Endodermal cell (in vitro differentiated cells): ENCODE measurements at regions not wholly inside any gene's neighbourhood (a gene's known extent, or its start where the extent isn't known, plus 50 kb on each side); places are given as distances from the start of the nearest gene placed in this dataset.
"Not testable (repeated sequence)": the region's sequence is repeated elsewhere in the genome, so short reads cannot be mapped to it uniquely, and the experiment has no call there.

Experiments
- DNase-seq: peaks from one replicate; pipeline ENCODE4 v3.0.0-alpha.2; 2017
- H3K27ac ChIP-seq: 2 replicates; pipeline ENCODE4 v1.5.1; 2013; ENCODE audit warnings: mild to moderate bottlenecking, low read depth, low read length, moderate library complexity
- H3K27me3 ChIP-seq: 2 replicates; pipeline ENCODE4 v1.6.1; 2013; ENCODE audit warnings: mild to moderate bottlenecking, low read length, moderate library complexity; ENCODE audit not compliant: insufficient read depth, control insufficient read depth, poor library complexity, severe bottlenecking
- H3K36me3 ChIP-seq: 2 replicates; pipeline ENCODE4 v1.7.0; 2013; ENCODE audit warnings: mild to moderate bottlenecking, low read length, moderate library complexity; ENCODE audit not compliant: control insufficient read depth, insufficient read depth
- H3K4me1 ChIP-seq: one replicate; pipeline ENCODE4 v1.7.0; 2013; ENCODE audit warnings: low read length; ENCODE audit not compliant: control insufficient read depth, insufficient read depth
- H3K4me3 ChIP-seq: 2 replicates; pipeline ENCODE4 v1.5.1; 2013; ENCODE audit warnings: mild to moderate bottlenecking, low read length, moderate library complexity
- H3K9ac ChIP-seq: 2 replicates; pipeline ENCODE4 v1.6.1; 2013; ENCODE audit warnings: mild to moderate bottlenecking, low read length, moderate library complexity; ENCODE audit not compliant: poor library complexity, severe bottlenecking; ENCODE audit errors: extremely low read depth
- H3K9me3 ChIP-seq: 2 replicates; pipeline ENCODE4 v1.6.1; 2013; ENCODE audit warnings: mild to moderate bottlenecking, low read length, moderate library complexity; ENCODE audit not compliant: control insufficient read depth
- H3K27ac Mint-ChIP-seq: 2 replicates; pipeline ENCODE4 v1.8.0; 2020; ENCODE audit warnings: mixed read lengths
- H3K27me3 Mint-ChIP-seq: 2 replicates; pipeline ENCODE4 v1.8.0; 2021; ENCODE audit warnings: mild to moderate bottlenecking, mixed read lengths; ENCODE audit not compliant: insufficient read depth
- H3K36me3 Mint-ChIP-seq: 2 replicates; pipeline ENCODE4 v1.8.0; 2020; ENCODE audit warnings: low read depth, mixed read lengths
- H3K4me1 Mint-ChIP-seq: 2 replicates; pipeline ENCODE4 v1.8.0; 2020; ENCODE audit warnings: mixed read lengths
- H3K4me3 Mint-ChIP-seq: 2 replicates; pipeline ENCODE4 v1.8.0; 2020; ENCODE audit warnings: mild to moderate bottlenecking, moderate library complexity, mixed read lengths
- H3K9me3 Mint-ChIP-seq: 2 replicates; pipeline ENCODE4 v1.8.0; 2020; ENCODE audit warnings: mild to moderate bottlenecking, mixed read lengths
- WGBS, 2 experiments: methylation state at CpG; one replicate each; pipeline versions ENCODE4 v1.1.5 to v1.1.7; 2013; ENCODE audit warnings: missing lambda C conversion rate in 2 of 2, mixed read lengths in 1 of 2; ENCODE audit not compliant: insufficient coverage in 1 of 2, insufficient read length in 1 of 2; 5-methylcytosine and 5-hydroxymethylcytosine counted together
- TF ChIP-seq, protein P1 (sequence below): fragments of 200-600 bp; sonication (generic); conservative IDR thresholded peaks from 2 replicates; pipeline ENCODE4 v1.5.0; 2021; ENCODE audit warnings: antibody characterized with exemption, mild to moderate bottlenecking

DNA sequence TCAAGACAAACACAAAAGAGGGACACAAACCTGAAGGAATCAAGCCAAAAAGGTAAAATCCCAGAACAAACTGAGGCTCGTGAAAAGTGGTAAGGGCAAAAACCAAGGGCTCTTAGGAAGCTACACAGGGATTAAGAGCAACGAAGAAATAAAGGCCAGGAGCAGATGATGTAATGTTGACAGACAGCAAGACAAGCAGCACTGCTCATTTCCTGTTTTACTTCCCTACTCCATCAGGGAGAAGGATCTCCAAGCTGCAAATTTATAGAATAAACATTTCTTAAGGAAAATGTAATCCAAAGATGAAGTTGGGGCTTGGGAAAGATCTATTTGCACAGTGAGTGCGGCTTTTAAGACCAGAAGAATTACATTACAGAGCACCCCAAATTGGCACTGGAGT, 182.3 kb upstream of the MAP1B start:
- H3K9me3 Mint-ChIP-seq = peaks cover 7% of the 10 kb centered on the region
- no peaks in the 10 kb centered on the region for H3K4me1 ChIP-seq
- no peaks in the 10 kb centered on the region for H3K27me3 Mint-ChIP-seq
- H3K27ac Mint-ChIP-seq = no peak overlapping the region
- TF ChIP-seq, protein P1, sequence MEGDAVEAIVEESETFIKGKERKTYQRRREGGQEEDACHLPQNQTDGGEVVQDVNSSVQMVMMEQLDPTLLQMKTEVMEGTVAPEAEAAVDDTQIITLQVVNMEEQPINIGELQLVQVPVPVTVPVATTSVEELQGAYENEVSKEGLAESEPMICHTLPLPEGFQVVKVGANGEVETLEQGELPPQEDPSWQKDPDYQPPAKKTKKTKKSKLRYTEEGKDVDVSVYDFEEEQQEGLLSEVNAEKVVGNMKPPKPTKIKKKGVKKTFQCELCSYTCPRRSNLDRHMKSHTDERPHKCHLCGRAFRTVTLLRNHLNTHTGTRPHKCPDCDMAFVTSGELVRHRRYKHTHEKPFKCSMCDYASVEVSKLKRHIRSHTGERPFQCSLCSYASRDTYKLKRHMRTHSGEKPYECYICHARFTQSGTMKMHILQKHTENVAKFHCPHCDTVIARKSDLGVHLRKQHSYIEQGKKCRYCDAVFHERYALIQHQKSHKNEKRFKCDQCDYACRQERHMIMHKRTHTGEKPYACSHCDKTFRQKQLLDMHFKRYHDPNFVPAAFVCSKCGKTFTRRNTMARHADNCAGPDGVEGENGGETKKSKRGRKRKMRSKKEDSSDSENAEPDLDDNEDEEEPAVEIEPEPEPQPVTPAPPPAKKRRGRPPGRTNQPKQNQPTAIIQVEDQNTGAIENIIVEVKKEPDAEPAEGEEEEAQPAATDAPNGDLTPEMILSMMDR = no peak
- WGBS, 2 experiments = 62 to 78% methylated on average over 2 to 3 of the region's 3 CpGs
- no peaks in the 10 kb centered on the region for H3K36me3 ChIP-seq
- H3K4me3 ChIP-seq = no peak overlapping the region
- H3K4me1 Mint-ChIP-seq = peaks cover 1% of the 10 kb centered on the region
- no peak for DNase-seq
- no peaks in the 10 kb centered on the region for H3K27me3 ChIP-seq
- H3K36me3 Mint-ChIP-seq = no peaks in the 10 kb centered on the region
- no peak overlapping the region for H3K4me3 Mint-ChIP-seq
- H3K27ac ChIP-seq = no peak overlapping the region
- peaks cover 5% of the 10 kb centered on the region for H3K9me3 ChIP-seq
- H3K9ac ChIP-seq = no peak overlapping the region

DNA sequence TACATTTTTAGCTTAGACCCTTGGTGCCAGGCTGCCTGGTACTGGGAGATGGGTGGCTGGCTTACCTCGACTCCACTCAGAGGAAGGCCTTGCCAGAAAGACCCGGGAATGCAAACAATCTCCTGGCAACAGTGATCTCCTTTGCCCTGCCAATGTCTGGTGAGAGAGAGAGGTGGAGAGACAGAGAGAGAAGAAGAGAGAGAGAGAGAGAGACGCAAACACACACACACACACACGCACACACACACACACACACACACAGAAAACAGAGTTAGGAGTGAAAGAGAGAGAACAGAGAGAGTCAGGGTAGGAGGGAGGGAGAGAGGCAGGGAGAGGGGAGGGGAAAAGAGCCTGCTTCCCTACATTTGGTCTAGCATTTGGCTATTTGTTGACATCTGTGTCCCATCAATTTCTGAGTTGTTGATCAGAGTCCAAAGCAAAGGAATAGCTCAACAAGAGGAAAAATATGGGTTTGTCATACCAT, 181.6 kb upstream of the MAP1B start:
- no peaks in the 10 kb centered on the region for H3K36me3 ChIP-seq
- no peak overlapping the region for H3K4me3 Mint-ChIP-seq
- no peak overlapping the region for H3K27ac Mint-ChIP-seq
- no peak overlapping the region for H3K4me3 ChIP-seq
- no peak for DNase-seq
- H3K36me3 Mint-ChIP-seq = no peaks in the 10 kb centered on the region
- 96% methylated on average over 2 of the region's 4 CpGs; no CpG with 5 or more reads in 1 of the 2 experiments for WGBS, 2 experiments
- no peak overlapping the region for H3K27ac ChIP-seq
- no peaks in the 10 kb centered on the region for H3K4me1 ChIP-seq
- H3K4me1 Mint-ChIP-seq = peaks cover 1% of the 10 kb centered on the region
- H3K27me3 ChIP-seq = no peaks in the 10 kb centered on the region
- H3K9me3 ChIP-seq = peaks cover 5% of the 10 kb centered on the region
- peaks cover 5% of the 10 kb centered on the region for H3K9me3 Mint-ChIP-seq
- TF ChIP-seq, protein P1 = no peak
- H3K9ac ChIP-seq = no peak overlapping the region
- no peaks in the 10 kb centered on the region for H3K27me3 Mint-ChIP-seq

DNA sequence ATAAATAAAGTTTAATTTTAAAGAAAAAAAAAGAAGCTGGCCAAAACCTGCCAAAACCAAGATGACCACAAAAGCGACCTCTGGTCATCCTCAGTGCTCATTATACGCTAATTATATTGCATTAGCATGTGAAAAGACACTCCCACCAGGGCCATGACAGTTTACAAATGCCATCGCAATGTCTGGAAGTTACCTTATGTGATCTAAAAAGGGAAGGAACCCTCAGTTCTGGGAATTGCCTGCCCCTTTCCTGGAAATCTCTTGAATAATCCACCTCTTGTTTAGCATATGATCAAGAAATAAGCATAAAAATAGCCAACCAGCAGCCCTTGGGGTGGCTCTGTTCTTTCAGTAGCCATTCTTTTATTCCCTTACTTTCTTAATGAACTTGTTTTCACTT, 178.3 kb upstream of the MAP1B start:
- Mint-ChIP-seq H3K27me3 (no peaks in the 10 kb centered on the region), H3K4me1 (peaks cover 1% of the 10 kb centered on the region), H3K9me3 (no peaks in the 10 kb centered on the region), H3K27ac (no peak overlapping the region), H3K4me3 (no peak overlapping the region), H3K36me3 (no peaks in the 10 kb centered on the region)
- TF ChIP-seq, protein P1 = no peak
- H3K27ac ChIP-seq = no peak overlapping the region
- DNase-seq = no peak
- H3K27me3 ChIP-seq = no peaks in the 10 kb centered on the region
- no peak overlapping the region for H3K9ac ChIP-seq
- 88 to 100% methylated on average over 2 to 3 of the region's 3 CpGs for WGBS, 2 experiments
- no peaks in the 10 kb centered on the region for H3K4me1 ChIP-seq
- H3K4me3 ChIP-seq = no peak overlapping the region
- no peaks in the 10 kb centered on the region for H3K36me3 ChIP-seq
- H3K9me3 ChIP-seq = no peaks in the 10 kb centered on the region

DNA sequence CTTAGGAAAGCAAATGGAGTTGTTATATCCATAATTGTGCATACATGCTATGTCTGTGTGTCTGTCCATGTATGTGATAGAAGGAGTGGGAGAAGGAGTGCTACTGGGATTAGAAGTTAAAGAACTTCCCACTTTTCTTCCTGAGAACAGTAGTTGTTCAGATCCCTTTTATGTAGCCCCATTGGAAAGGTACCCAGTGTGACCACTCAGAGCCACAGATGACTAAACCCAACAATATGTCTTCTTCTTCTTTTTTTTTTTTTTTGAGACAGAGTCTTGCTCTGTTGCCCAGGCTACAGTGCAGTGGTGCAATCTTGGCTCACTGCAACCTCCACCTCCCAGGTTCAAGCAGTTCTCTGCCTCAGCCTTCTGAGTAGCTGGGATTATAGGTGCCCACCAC, 176.7 kb upstream of the MAP1B start:
- H3K9me3 ChIP-seq, H3K36me3 ChIP-seq, H3K4me1 Mint-ChIP-seq, H3K27ac Mint-ChIP-seq, H3K4me3 Mint-ChIP-seq, H3K4me1 ChIP-seq, H3K9ac ChIP-seq, H3K9me3 Mint-ChIP-seq, H3K36me3 Mint-ChIP-seq, H3K27ac ChIP-seq, H3K27me3 ChIP-seq, DNase-seq, H3K27me3 Mint-ChIP-seq, H3K4me3 ChIP-seq: not testable (repeated sequence)
